ENCODE measurements at regions not wholly inside any gene's neighbourhood (a gene's known extent, or its start where the extent isn't known, plus 50 kb on each side); places are given as distances from the start of the nearest gene placed in this dataset.
"Not testable (repeated sequence)": the region's sequence is repeated elsewhere in the genome, so short reads cannot be mapped to it uniquely, and the experiment has no call there.

- no peak for DNase-seq
These were observed 51.5 kb upstream of the GRM3 start for GRCh38 chr7:86592185-86592584.

- no peak for DNase-seq
These were observed 69.7 kb upstream of the GRM3 start for GRCh38 chr7:86574006-86574405.

- no peak for DNase-seq
These were observed 84.8 kb upstream of the GRM3 start for GRCh38 chr7:86558680-86559501.

- DNase-seq = no peak
These were observed 109.1 kb upstream of the GRM3 start for GRCh38 chr7:86534641-86535040.

GRCh38 chr7:86504229-86504628 lies 139.5 kb upstream of the GRM3 start:
- DNase-seq = no peak

GRCh38 chr7:86499986-86500385 lies 143.7 kb upstream of the GRM3 start:
- DNase-seq = no peak

GRCh38 chr7:86485827-86486226 lies 157.9 kb upstream of the GRM3 start:
- no peak for DNase-seq

GRCh38 chr7:86479144-86479543 lies 164.6 kb upstream of the GRM3 start:
- DNase-seq = peak; percentile 15

- DNase-seq = peak; percentile 34
These were observed 166.3 kb upstream of the GRM3 start for GRCh38 chr7:86477343-86477935.

GRCh38 chr7:86470763-86471162 lies 172.9 kb upstream of the GRM3 start:
- no peak for DNase-seq

GRCh38 chr7:86469680-86470295 lies 173.9 kb upstream of the GRM3 start:
- DNase-seq = peak; percentile 81

GRCh38 chr7:86454753-86455152 lies 189.0 kb upstream of the GRM3 start:
- DNase-seq = no peak

- no peak for DNase-seq
These were observed 190.3 kb upstream of the GRM3 start for GRCh38 chr7:86453454-86453853.

- no peak for DNase-seq
These were observed 194.9 kb upstream of the GRM3 start for GRCh38 chr7:86448856-86449255.

- DNase-seq = no peak
These were observed 198.4 kb upstream of the GRM3 start for GRCh38 chr7:86445285-86445684.

- no peak for DNase-seq
These were observed 199.5 kb upstream of the GRM3 start for GRCh38 chr7:86444245-86444644.

- not testable (repeated sequence) for DNase-seq
These were observed 203.3 kb upstream of the GRM3 start for GRCh38 chr7:86440420-86440819.

- no peak for DNase-seq
These were observed 205.7 kb upstream of the GRM3 start for GRCh38 chr7:86437951-86438450.

GRCh38 chr7:86431761-86432160 lies 211.9 kb upstream of the GRM3 start:
- DNase-seq = no peak

- DNase-seq = no peak
These were observed 231.9 kb upstream of the GRM3 start for GRCh38 chr7:86411814-86412213.

- DNase-seq = peak; percentile 1
These were observed 236.4 kb upstream of the GRM3 start for GRCh38 chr7:86407291-86407690.

GRCh38 chr7:86391813-86392212 lies 251.9 kb upstream of the GRM3 start:
- DNase-seq = no peak

- DNase-seq = not testable (repeated sequence)
These were observed 268.1 kb upstream of the GRM3 start for GRCh38 chr7:86375602-86376001.
